ENCODE measurements at regions not wholly inside any gene's neighbourhood (a gene's known extent, or its start where the extent isn't known, plus 50 kb on each side); places are given as distances from the start of the nearest gene placed in this dataset.

- no peak for TF ChIP-seq CTCF (IDR thresholded peaks at IDR 0.05; ENCODE audit: insufficient read depth, low read length, poor library complexity, severe bottlenecking)
- TF ChIP-seq EZH2phosphoT487 (conservative IDR thresholded peaks at IDR 0.05; ENCODE audit: low read length) = no peak
These were observed 55.4 kb upstream of the ACVR1 start for GRCh38 chr2:157931542-157931941.

Measured in SU-DHL-6 (cell line).